HEK293 (cell line): ENCODE measurements at regions not wholly inside any gene's neighbourhood (a gene's known extent, or its start where the extent isn't known, plus 50 kb on each side); places are given as distances from the start of the nearest gene placed in this dataset.

ENCODE experiments used
- CTCF ChIA-PET: fragments of 350-600 bp; formaldehyde crosslinking; extraction: SDS; loops from one replicate; lab custom pipeline; 2021; ENCODE audit warnings: antibody characterized with exemption; lab: Yijun Ruan, JAX
- POLR2A ChIA-PET: fragments of 300-600 bp; formaldehyde crosslinking; extraction: SDS; loops from one replicate; lab custom pipeline; 2020; ENCODE audit warnings: antibody characterized with exemption, inconsistent platforms; lab: Yijun Ruan, JAX
- H3K27ac ChIP-seq: fragments of 200-500 bp; sonication (Bioruptor generic); 2 replicates; pipeline ENCODE4 v1.5.1; 2014; ENCODE audit warnings: low read depth, low read length, control low read depth, inconsistent platforms; ENCODE audit errors: extremely low read depth
- H3K36me3 ChIP-seq, 2 experiments: fragments of 200-500 bp in 1 of 2; sonication (Bioruptor generic) in 1 of 2; 1 replicate in 1 of 2; 2 replicates in 1 of 2; pipeline ENCODE4 v1.5.1; 2014 to 2017; ENCODE audit warnings: inconsistent platforms in 2 of 2, low read length in 2 of 2; ENCODE audit not compliant: control insufficient read depth in 2 of 2, insufficient read depth in 1 of 2
- H3K4me1 ChIP-seq: fragments of 200-500 bp; sonication (Bioruptor generic); 2 replicates; pipeline ENCODE4 v1.5.1; 2014; ENCODE audit warnings: mild to moderate bottlenecking, low read length, inconsistent platforms; ENCODE audit not compliant: control insufficient read depth, insufficient read depth
- H3K4me3 ChIP-seq: 2 replicates; pipeline ENCODE4 v1.5.1; 2011; ENCODE audit warnings: low read depth, mild to moderate bottlenecking, control low read depth, low read length, moderate library complexity
- H3K9me3 ChIP-seq: fragments of 200-500 bp; sonication (Bioruptor generic); 2 replicates; pipeline ENCODE4 v1.5.1; 2014; ENCODE audit warnings: low read depth, low read length, inconsistent platforms; ENCODE audit not compliant: control insufficient read depth, insufficient read depth
- GLI4 ChIP-seq: fragments of 450-650 bp; formaldehyde crosslinking; IDR thresholded peaks from 2 replicates; pipeline ENCODE4 v1.5.1; 2016; ENCODE audit warnings: missing biosample characterization, missing genetic modification characterization
- HOXA7 ChIP-seq: sonication (generic); formaldehyde crosslinking; IDR thresholded peaks from 2 replicates; pipeline ENCODE4 v1.8.1; 2022; ENCODE audit warnings: missing genetic modification reagents, borderline replicate concordance
- SALL2 ChIP-seq: fragments of 450-650 bp; formaldehyde crosslinking; IDR thresholded peaks from 2 replicates; pipeline ENCODE4 v1.5.0; 2017; ENCODE audit warnings: missing biosample characterization, mild to moderate bottlenecking, missing genetic modification characterization, borderline replicate concordance
- SCRT2 ChIP-seq: fragments of 450-650 bp; formaldehyde crosslinking; IDR thresholded peaks from 2 replicates; pipeline ENCODE4 v1.5.1; 2016; ENCODE audit warnings: missing biosample characterization, missing genetic modification characterization
- ZBTB1 ChIP-seq: fragments of 450-650 bp; formaldehyde crosslinking; IDR thresholded peaks from 2 replicates; pipeline ENCODE4 v1.5.1; 2016; ENCODE audit warnings: missing biosample characterization, missing genetic modification characterization
- ZBTB8A ChIP-seq: fragments of 450-650 bp; formaldehyde crosslinking; IDR thresholded peaks from 2 replicates; pipeline ENCODE4 v1.5.1; 2016; ENCODE audit warnings: missing biosample characterization, missing genetic modification characterization
- ZNF114 ChIP-seq: fragments of 450-650 bp; formaldehyde crosslinking; IDR thresholded peaks from 2 replicates; pipeline ENCODE4 v1.5.0; 2017; ENCODE audit warnings: missing biosample characterization, missing genetic modification characterization
- ZNF148 ChIP-seq: fragments of 450-650 bp; formaldehyde crosslinking; IDR thresholded peaks from 2 replicates; pipeline ENCODE4 v1.5.0; 2017; ENCODE audit warnings: missing biosample characterization, missing genetic modification characterization, borderline replicate concordance
- ZNF16 ChIP-seq: fragments of 450-650 bp; formaldehyde crosslinking; IDR thresholded peaks from 2 replicates; pipeline ENCODE4 v1.5.1; 2016; ENCODE audit warnings: low read depth, missing biosample characterization, missing genetic modification characterization
- ZNF248 ChIP-seq: fragments of 450-650 bp; formaldehyde crosslinking; IDR thresholded peaks from 2 replicates; pipeline ENCODE4 v1.5.1; 2017; ENCODE audit warnings: missing biosample characterization, missing genetic modification characterization
- ZNF426 ChIP-seq: fragments of 450-650 bp; formaldehyde crosslinking; IDR thresholded peaks from 2 replicates; pipeline ENCODE4 v1.5.1; 2017; ENCODE audit warnings: missing biosample characterization, missing genetic modification characterization, mild to moderate bottlenecking, inconsistent platforms, moderate library complexity
- ZNF48 ChIP-seq: fragments of 450-650 bp; formaldehyde crosslinking; IDR thresholded peaks from 2 replicates; pipeline ENCODE4 v1.5.1; 2016; ENCODE audit warnings: missing biosample characterization, missing genetic modification characterization
- ZNF530 ChIP-seq: fragments of 450-650 bp; formaldehyde crosslinking; IDR thresholded peaks from 2 replicates; pipeline ENCODE4 v1.5.1; 2016; ENCODE audit warnings: low read depth, missing biosample characterization, missing genetic modification characterization
- ZNF560 ChIP-seq: fragments of 450-650 bp; formaldehyde crosslinking; IDR thresholded peaks from 2 replicates; pipeline ENCODE4 v1.5.1; 2017; ENCODE audit warnings: missing biosample characterization, missing genetic modification characterization, borderline replicate concordance
- ZNF561 ChIP-seq: fragments of 450-650 bp; IDR thresholded peaks from 2 replicates; pipeline ENCODE4 v1.5.1; 2018; ENCODE audit warnings: missing biosample characterization, missing genetic modification characterization, borderline replicate concordance
- ZNF580 ChIP-seq: fragments of 450-650 bp; formaldehyde crosslinking; IDR thresholded peaks from 2 replicates; pipeline ENCODE4 v1.5.1; 2016; ENCODE audit warnings: missing biosample characterization, missing genetic modification characterization
- ZNF654 ChIP-seq: fragments of 450-650 bp; formaldehyde crosslinking; IDR thresholded peaks from 2 replicates; pipeline ENCODE4 v1.5.1; 2016; ENCODE audit warnings: low read depth, missing biosample characterization, missing genetic modification characterization
- ZNF704 ChIP-seq: fragments of 450-650 bp; formaldehyde crosslinking; IDR thresholded peaks from 2 replicates; pipeline ENCODE4 v1.5.1; 2016; ENCODE audit warnings: missing biosample characterization, missing genetic modification characterization
- ZNF76 ChIP-seq: fragments of 450-650 bp; formaldehyde crosslinking; IDR thresholded peaks from 2 replicates; pipeline ENCODE4; 2016; ENCODE audit warnings: low read depth, missing biosample characterization, missing genetic modification characterization, borderline replicate concordance

GRCh38 chr15:70343961-70344621 lies 246.4 kb upstream of the TLE3 start:
- CTCF ChIA-PET, result interaction anchor here (0.7 to 0.8 kb wide), 3 partner anchors 12 to 123 kb away, joined by 3 read pairs; no protein-coding TSS in a partner anchor
- POLR2A ChIA-PET, result no interaction called here
- H3K4me1 ChIP-seq, result peaks cover 18% of the 10 kb centered on the region
- TF ChIP-seq ZBTB1 (tag by site-specific recombination), result no peak
- 0 out of 2 replicates have a peak, but pooled peaks have one; percentile 26 for TF ChIP-seq SCRT2
- no peak for TF ChIP-seq ZNF426
- no peaks in the 10 kb centered on the region for H3K36me3 ChIP-seq
- no peak overlapping the region for H3K27ac ChIP-seq
- H3K9me3 ChIP-seq, result no peaks in the 10 kb centered on the region
- H3K4me3 ChIP-seq, result no peak overlapping the region

GRCh38 chr15:70342554-70343548 lies 245.1 kb upstream of the TLE3 start:
- ChIA-PET POLR2A (no interaction called here), CTCF (no interaction called here)
- no peak for TF ChIP-seq ZNF148
- TF ChIP-seq ZNF16 (tag by site-specific recombination), result no peak
- Histone ChIP-seq H3K4me3 (no peak overlapping the region), H3K27ac (no peak overlapping the region), H3K9me3 (no peaks in the 10 kb centered on the region), H3K4me1 (peaks cover 9% of the 10 kb centered on the region), H3K36me3 (no peaks in the 10 kb centered on the region)

- H3K9me3 ChIP-seq, result no peaks in the 10 kb centered on the region
- ChIA-PET CTCF (no interaction called here), POLR2A (no interaction called here)
- no peak overlapping the region for H3K4me3 ChIP-seq
- no peaks in the 10 kb centered on the region for H3K36me3 ChIP-seq
- no peak overlapping the region for H3K27ac ChIP-seq
- no peak for TF ChIP-seq ZNF560 (tag by site-specific recombination)
- TF ChIP-seq ZNF114, result no peak
- TF ChIP-seq SALL2 (tag by site-specific recombination), result no peak
- no peak for TF ChIP-seq ZNF580
- TF ChIP-seq ZNF76 (tag by site-specific recombination), result no peak
- TF ChIP-seq GLI4 (tag by site-specific recombination), result no peak
- TF ChIP-seq, all 188 proteins: peak for 0
- H3K4me1 ChIP-seq, result peaks cover 9% of the 10 kb centered on the region
These were observed 244.4 kb upstream of the TLE3 start for GRCh38 chr15:70342141-70342540.

GRCh38 chr15:70341566-70341965 lies 243.8 kb upstream of the TLE3 start:
- no peaks in the 10 kb centered on the region for H3K36me3 ChIP-seq
- H3K27ac ChIP-seq, result no peak overlapping the region
- no peak overlapping the region for H3K4me3 ChIP-seq
- no peaks in the 10 kb centered on the region for H3K9me3 ChIP-seq
- ChIA-PET CTCF (no interaction called here), POLR2A (no interaction called here)
- peaks cover 9% of the 10 kb centered on the region for H3K4me1 ChIP-seq
- TF ChIP-seq ZNF654, result no peak
- TF ChIP-seq ZNF704 (tag by site-specific recombination), result no peak
- no peak for TF ChIP-seq ZBTB8A (tag by site-specific recombination)
- TF ChIP-seq ZNF248 (tag by site-specific recombination), result no peak
- no peak for TF ChIP-seq ZNF48
- no peak for TF ChIP-seq HOXA7 (CRISPR knock-in tag)
- no peak for TF ChIP-seq ZNF530 (tag by site-specific recombination)
- TF ChIP-seq ZNF561 (tag by site-specific recombination), result no peak
